ENCODE measurements at regions not wholly inside any gene's neighbourhood (a gene's known extent, or its start where the extent isn't known, plus 50 kb on each side); places are given as distances from the start of the nearest gene placed in this dataset.

- TF ChIP-seq CTCF (IDR thresholded peaks at IDR 0.05; ENCODE audit: low read length) (no peak), EZH2 (optimal IDR thresholded peaks at IDR 0.05; ENCODE audit: low read depth, low read length) (no peak)
These were observed 835.0 kb upstream of the NCAM2 start for GRCh38 chr21:20163167-20163566.

Measured in MM.1S (cell line).